ENCODE measurements at regions not wholly inside any gene's neighbourhood (a gene's known extent, or its start where the extent isn't known, plus 50 kb on each side); places are given as distances from the start of the nearest gene placed in this dataset.

- TF ChIP-seq CHD7 (IDR thresholded peaks at IDR 0.05; ENCODE audit: insufficient replicate concordance, low read length) (no peak), CBX8 (IDR thresholded peaks at IDR 0.05; ENCODE audit: borderline replicate concordance, low read depth, low read length) (no peak), EP300 (IDR thresholded peaks at IDR 0.05; ENCODE audit: borderline replicate concordance in 1 of 2, low read depth in 2 of 2, low read length in 2 of 2) (no peak), TCF12 (IDR thresholded peaks at IDR 0.05; ENCODE audit: low read depth, low read length) (no peak), SIX5 (IDR thresholded peaks at IDR 0.05; ENCODE audit: low read depth, low read length) (no peak), TAF7 (optimal IDR thresholded peaks at IDR 0.05; ENCODE audit: borderline replicate concordance, low read depth, low read length) (no peak), POU5F1 (IDR thresholded peaks at IDR 0.05; ENCODE audit: low read depth, low read length) (no peak), RAD21 (IDR thresholded peaks at IDR 0.05 in 1 of 2, conservative IDR thresholded peaks at IDR 0.05 in 1 of 2; ENCODE audit: low read depth in 2 of 2, low read length in 2 of 2) (no peak), TAF1 (IDR thresholded peaks at IDR 0.05; ENCODE audit: low read depth, low read length) (no peak), JUND (IDR thresholded peaks at IDR 0.05; ENCODE audit: low read length) (no peak)
These were observed 132.7 kb upstream of the NAV2 start (continued) for GRCh38 chr11:19579957-19580356.
